ENCODE measurements at regions not wholly inside any gene's neighbourhood (a gene's known extent, or its start where the extent isn't known, plus 50 kb on each side); places are given as distances from the start of the nearest gene placed in this dataset.

DNA sequence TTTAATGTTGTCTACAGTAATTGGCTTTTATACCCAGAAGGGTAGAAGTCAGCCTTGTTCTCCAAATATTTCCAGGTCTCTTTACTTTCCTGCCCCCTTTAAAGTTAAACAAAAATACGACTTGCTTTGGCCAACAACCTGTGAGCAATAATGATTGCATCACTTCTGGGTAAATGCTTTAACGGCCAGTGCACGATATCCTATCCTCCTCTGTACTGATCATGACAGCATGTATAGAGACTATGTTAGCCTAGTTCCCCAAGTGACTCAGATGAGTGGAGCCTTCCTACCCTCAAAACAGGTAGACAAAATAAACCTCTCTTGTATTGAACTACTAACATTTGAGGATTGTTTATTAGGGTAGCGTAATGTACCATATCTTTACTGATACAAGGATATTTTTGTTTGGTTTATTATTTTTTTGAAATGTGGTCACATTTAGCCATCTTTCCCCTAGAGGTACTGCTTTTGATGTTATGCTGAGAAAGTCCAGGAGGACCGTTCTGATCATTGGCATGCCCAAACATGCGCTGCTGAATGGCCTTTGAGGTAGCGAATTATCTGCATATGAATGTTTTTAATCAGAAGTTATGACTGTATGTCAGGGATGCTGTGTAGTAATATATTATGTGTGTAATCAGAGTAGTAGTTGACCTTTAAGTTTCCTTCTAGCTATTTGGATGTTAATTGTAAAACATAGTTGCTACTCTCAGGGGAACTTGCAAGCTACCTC, 262.6 kb upstream of the DCC start:
- no peak for TF ChIP-seq SIN3A (IDR thresholded peaks at IDR 0.05; ENCODE audit: borderline replicate concordance, insufficient read depth, low read length)
- no peak for TF ChIP-seq FOXP2 (optimal IDR thresholded peaks at IDR 0.05; ENCODE audit: borderline replicate concordance, extremely low read depth, extremely low read length, insufficient read depth)
- TF ChIP-seq POLR2AphosphoS5 (IDR thresholded peaks at IDR 0.05; ENCODE audit: low read depth, low read length) = no peak
- TF ChIP-seq TAF1 (IDR thresholded peaks at IDR 0.05; ENCODE audit: borderline replicate concordance, insufficient read depth, low read length) = no peak
- TF ChIP-seq, protein P1, sequence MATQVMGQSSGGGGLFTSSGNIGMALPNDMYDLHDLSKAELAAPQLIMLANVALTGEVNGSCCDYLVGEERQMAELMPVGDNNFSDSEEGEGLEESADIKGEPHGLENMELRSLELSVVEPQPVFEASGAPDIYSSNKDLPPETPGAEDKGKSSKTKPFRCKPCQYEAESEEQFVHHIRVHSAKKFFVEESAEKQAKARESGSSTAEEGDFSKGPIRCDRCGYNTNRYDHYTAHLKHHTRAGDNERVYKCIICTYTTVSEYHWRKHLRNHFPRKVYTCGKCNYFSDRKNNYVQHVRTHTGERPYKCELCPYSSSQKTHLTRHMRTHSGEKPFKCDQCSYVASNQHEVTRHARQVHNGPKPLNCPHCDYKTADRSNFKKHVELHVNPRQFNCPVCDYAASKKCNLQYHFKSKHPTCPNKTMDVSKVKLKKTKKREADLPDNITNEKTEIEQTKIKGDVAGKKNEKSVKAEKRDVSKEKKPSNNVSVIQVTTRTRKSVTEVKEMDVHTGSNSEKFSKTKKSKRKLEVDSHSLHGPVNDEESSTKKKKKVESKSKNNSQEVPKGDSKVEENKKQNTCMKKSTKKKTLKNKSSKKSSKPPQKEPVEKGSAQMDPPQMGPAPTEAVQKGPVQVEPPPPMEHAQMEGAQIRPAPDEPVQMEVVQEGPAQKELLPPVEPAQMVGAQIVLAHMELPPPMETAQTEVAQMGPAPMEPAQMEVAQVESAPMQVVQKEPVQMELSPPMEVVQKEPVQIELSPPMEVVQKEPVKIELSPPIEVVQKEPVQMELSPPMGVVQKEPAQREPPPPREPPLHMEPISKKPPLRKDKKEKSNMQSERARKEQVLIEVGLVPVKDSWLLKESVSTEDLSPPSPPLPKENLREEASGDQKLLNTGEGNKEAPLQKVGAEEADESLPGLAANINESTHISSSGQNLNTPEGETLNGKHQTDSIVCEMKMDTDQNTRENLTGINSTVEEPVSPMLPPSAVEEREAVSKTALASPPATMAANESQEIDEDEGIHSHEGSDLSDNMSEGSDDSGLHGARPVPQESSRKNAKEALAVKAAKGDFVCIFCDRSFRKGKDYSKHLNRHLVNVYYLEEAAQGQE (IDR thresholded peaks at IDR 0.05; ENCODE audit: insufficient read depth in 1 of 2, low read depth in 2 of 2, low read length in 2 of 2) = no peak

DNA sequence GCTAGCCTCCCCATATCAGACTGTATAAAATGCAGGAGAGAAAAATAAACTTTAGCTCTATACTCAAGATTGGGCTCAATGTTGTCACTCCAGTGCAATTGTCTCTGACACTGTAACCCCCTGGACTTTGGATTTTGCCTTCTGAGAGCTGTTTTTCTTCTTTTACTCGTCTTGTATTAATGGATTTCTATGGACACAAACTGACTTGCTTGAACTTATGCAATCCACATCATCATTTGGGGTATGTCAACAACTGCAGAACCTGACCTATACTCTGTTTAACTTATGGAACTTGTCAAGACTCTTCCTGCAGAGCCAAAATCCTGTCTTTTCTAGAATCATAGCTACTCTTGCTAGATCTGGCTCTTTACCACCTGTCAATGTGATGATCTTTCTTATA, 257.8 kb upstream of the DCC start:
- TF ChIP-seq, protein P1 (IDR thresholded peaks at IDR 0.05; ENCODE audit: insufficient read depth in 1 of 2, low read depth in 2 of 2, low read length in 2 of 2) = no peak
- no peak for TF ChIP-seq SIN3A (IDR thresholded peaks at IDR 0.05; ENCODE audit: borderline replicate concordance, insufficient read depth, low read length)
- no peak for TF ChIP-seq FOXP2 (optimal IDR thresholded peaks at IDR 0.05; ENCODE audit: borderline replicate concordance, extremely low read depth, extremely low read length, insufficient read depth)
- TF ChIP-seq POLR2AphosphoS5 (IDR thresholded peaks at IDR 0.05; ENCODE audit: low read depth, low read length) = no peak
- no peak for TF ChIP-seq TAF1 (IDR thresholded peaks at IDR 0.05; ENCODE audit: borderline replicate concordance, insufficient read depth, low read length)

DNA sequence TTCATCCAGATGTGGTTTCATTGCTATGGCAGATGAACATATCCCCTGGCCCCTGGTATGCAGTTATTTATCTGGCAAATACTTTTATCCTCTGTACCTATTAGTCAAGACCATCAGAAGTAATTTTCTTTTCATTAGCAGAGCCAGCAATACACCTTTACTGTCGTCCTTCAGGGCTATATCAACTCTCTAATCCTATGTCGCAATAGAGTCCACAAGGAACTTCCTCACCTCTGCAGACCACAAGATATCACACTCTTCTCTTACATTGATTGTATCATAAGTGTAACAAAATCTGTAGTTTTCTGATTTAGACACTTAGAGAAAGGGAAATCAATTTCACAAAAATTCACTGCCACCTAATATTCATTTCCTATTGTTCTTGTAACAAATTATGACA, 252.9 kb upstream of the DCC start:
- TF ChIP-seq, protein P1 (IDR thresholded peaks at IDR 0.05; ENCODE audit: insufficient read depth in 1 of 2, low read depth in 2 of 2, low read length in 2 of 2) = no peak
- TF ChIP-seq TAF1 (IDR thresholded peaks at IDR 0.05; ENCODE audit: borderline replicate concordance, insufficient read depth, low read length) (no peak), SIN3A (IDR thresholded peaks at IDR 0.05; ENCODE audit: borderline replicate concordance, insufficient read depth, low read length) (no peak), FOXP2 (optimal IDR thresholded peaks at IDR 0.05; ENCODE audit: borderline replicate concordance, extremely low read depth, extremely low read length, insufficient read depth) (no peak), POLR2AphosphoS5 (IDR thresholded peaks at IDR 0.05; ENCODE audit: low read depth, low read length) (no peak)

DNA sequence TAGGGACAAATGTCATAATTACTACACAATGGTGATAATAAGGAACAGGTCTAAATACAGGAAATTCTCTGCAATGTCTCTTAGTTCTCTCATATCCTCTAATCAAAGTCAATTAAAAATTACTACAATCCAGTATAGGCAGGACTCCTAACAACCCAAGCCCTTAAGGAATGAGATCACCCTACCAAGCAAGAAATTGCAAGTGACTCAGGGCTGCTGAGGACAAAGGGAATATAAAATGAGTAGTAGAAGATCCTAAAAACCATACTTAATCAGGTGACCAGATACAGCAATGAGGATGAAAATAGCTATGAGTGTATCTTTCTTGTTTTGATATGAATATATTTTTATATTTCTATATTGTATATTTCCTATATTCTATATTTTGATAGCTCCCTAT, 250.0 kb upstream of the DCC start:
- TF ChIP-seq, protein P1 (IDR thresholded peaks at IDR 0.05; ENCODE audit: insufficient read depth in 1 of 2, low read depth in 2 of 2, low read length in 2 of 2) = no peak
- no peak for TF ChIP-seq TAF1 (IDR thresholded peaks at IDR 0.05; ENCODE audit: borderline replicate concordance, insufficient read depth, low read length)
- TF ChIP-seq FOXP2 (optimal IDR thresholded peaks at IDR 0.05; ENCODE audit: borderline replicate concordance, extremely low read depth, extremely low read length, insufficient read depth) = no peak
- TF ChIP-seq SIN3A (IDR thresholded peaks at IDR 0.05; ENCODE audit: borderline replicate concordance, insufficient read depth, low read length) = no peak
- no peak for TF ChIP-seq POLR2AphosphoS5 (IDR thresholded peaks at IDR 0.05; ENCODE audit: low read depth, low read length)

Data from PFSK-1 (cell line).